Peyer's patch (tissue), 4 donors: ENCODE measurements at regions not wholly inside any gene's neighbourhood (a gene's known extent, or its start where the extent isn't known, plus 50 kb on each side); places are given as distances from the start of the nearest gene placed in this dataset.

ENCODE experiments used
- CTCF ChIP-seq, 6 experiments: fragments of 450-650 bp in 4 of 6; fragments of 200-600 bp in 2 of 6; sonication (generic) in 1 of 6; IDR thresholded peaks; one replicate each; pipeline ENCODE4 v1.5.1; 2017 to 2019; ENCODE audit warnings: antibody characterized with exemption in 6 of 6, mild to moderate bottlenecking in 3 of 6, moderate library complexity in 1 of 6
- POLR2A ChIP-seq, 2 donors: fragments of 450-650 bp; IDR thresholded peaks; one replicate each; pipeline ENCODE4 v1.5.1; 2017; ENCODE audit warnings: antibody characterized with exemption in 2 of 2, mild to moderate bottlenecking in 2 of 2, moderate library complexity in 2 of 2

DNA sequence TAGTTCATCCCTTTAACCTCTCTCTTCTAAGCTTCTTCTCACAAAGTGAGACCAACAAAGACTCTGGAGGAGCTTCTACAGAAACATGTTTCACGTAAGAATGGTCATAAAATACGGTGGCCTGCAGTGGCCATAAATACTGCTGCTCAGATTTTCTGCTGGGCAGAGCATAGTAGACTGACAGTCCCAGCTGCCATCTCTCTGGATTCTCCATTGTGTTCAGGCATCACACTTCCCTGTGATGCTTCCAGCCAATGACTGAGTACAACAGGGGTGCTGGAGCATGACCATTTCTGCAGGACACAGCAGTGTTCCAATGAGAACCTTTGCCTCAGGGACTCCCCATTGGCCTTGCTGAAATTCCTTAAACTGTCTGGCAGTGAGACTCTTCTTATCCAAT, 392.6 kb downstream of the MMUT start:
- TF ChIP-seq CTCF (IDR thresholded peaks at IDR 0.05) (no peak), POLR2A (IDR thresholded peaks at IDR 0.05) (no peak)
